ENCODE measurements at regions not wholly inside any gene's neighbourhood (a gene's known extent, or its start where the extent isn't known, plus 50 kb on each side); places are given as distances from the start of the nearest gene placed in this dataset.
"Not testable (repeated sequence)": the region's sequence is repeated elsewhere in the genome, so short reads cannot be mapped to it uniquely, and the experiment has no call there.

GRCh38 chr16:8075271-8075670 is 515.0 kb downstream of the TMEM114 start:
- H3K27ac ChIP-seq (ENCODE audit: low read depth, low read length): no peak overlapping the region
- H3K4me1 ChIP-seq (ENCODE audit: control insufficient read depth, insufficient read depth, low read length): no peaks in the 10 kb centered on the region
- H3K9ac ChIP-seq (ENCODE audit: low read length): no peak overlapping the region
- no peaks in the 10 kb centered on the region for H3K27me3 ChIP-seq (ENCODE audit: control insufficient read depth, insufficient read depth, low read length)
- H3K4me3 ChIP-seq (ENCODE audit: low read depth, low read length): no peak overlapping the region
- no peaks in the 10 kb centered on the region for H3K36me3 ChIP-seq (ENCODE audit: control insufficient read depth, insufficient read depth, low read length)
- 0 out of 2 replicates have a peak, but pooled peaks cover 5% of the 10 kb centered on the region for H3K9me3 ChIP-seq (ENCODE audit: control insufficient read depth, insufficient read depth, low read depth, low read length)

- no peak overlapping the region for H3K9ac ChIP-seq (ENCODE audit: low read length)
- no peaks in the 10 kb centered on the region for H3K27me3 ChIP-seq (ENCODE audit: control insufficient read depth, insufficient read depth, low read length)
- H3K36me3 ChIP-seq (ENCODE audit: control insufficient read depth, insufficient read depth, low read length): no peaks in the 10 kb centered on the region
- H3K4me1 ChIP-seq (ENCODE audit: control insufficient read depth, insufficient read depth, low read length): no peaks in the 10 kb centered on the region
- H3K27ac ChIP-seq (ENCODE audit: low read depth, low read length): no peak overlapping the region
- H3K9me3 ChIP-seq (ENCODE audit: control insufficient read depth, insufficient read depth, low read depth, low read length): peaks cover 9% of the 10 kb centered on the region; the same call in 1 of the 2 replicates
- H3K4me3 ChIP-seq (ENCODE audit: low read depth, low read length): no peak overlapping the region
These were observed 519.8 kb downstream of the TMEM114 start for GRCh38 chr16:8070506-8070905.

- not testable (repeated sequence) for H3K36me3 ChIP-seq (ENCODE audit: control insufficient read depth, insufficient read depth, low read length); H3K9ac ChIP-seq (ENCODE audit: low read length); H3K4me1 ChIP-seq (ENCODE audit: control insufficient read depth, insufficient read depth, low read length); H3K27me3 ChIP-seq (ENCODE audit: control insufficient read depth, insufficient read depth, low read length); H3K27ac ChIP-seq (ENCODE audit: low read depth, low read length); H3K4me3 ChIP-seq (ENCODE audit: low read depth, low read length)
- H3K9me3 ChIP-seq (ENCODE audit: control insufficient read depth, insufficient read depth, low read depth, low read length): peaks cover 14% of the 10 kb centered on the region; the same call in 1 of the 2 replicates
These were observed 522.1 kb downstream of the TMEM114 start for GRCh38 chr16:8068225-8068624.

- Histone ChIP-seq H3K36me3 (ENCODE audit: control insufficient read depth, insufficient read depth, low read length) (no peaks in the 10 kb centered on the region), H3K27me3 (ENCODE audit: control insufficient read depth, insufficient read depth, low read length) (no peaks in the 10 kb centered on the region), H3K4me3 (ENCODE audit: low read depth, low read length) (no peak overlapping the region)
These were observed 527.2 kb downstream of the TMEM114 start for GRCh38 chr16:8063159-8063558.

GRCh38 chr16:8062677-8063076 is 527.6 kb downstream of the TMEM114 start:
- H3K36me3 ChIP-seq (ENCODE audit: control insufficient read depth, insufficient read depth, low read length): no peaks in the 10 kb centered on the region

More at GRCh38 chr16:8063159-8063558, 527.2 kb downstream of the TMEM114 start:
- Histone ChIP-seq H3K9me3 (ENCODE audit: control insufficient read depth, insufficient read depth, low read depth, low read length) (peaks cover 14% of the 10 kb centered on the region; the same call in 1 of the 2 replicates), H3K4me1 (ENCODE audit: control insufficient read depth, insufficient read depth, low read length) (no peaks in the 10 kb centered on the region), H3K27ac (ENCODE audit: low read depth, low read length) (no peak overlapping the region), H3K9ac (ENCODE audit: low read length) (no peak overlapping the region)

GRCh38 chr16:8055761-8056160 is 534.5 kb downstream of the TMEM114 start:
- Histone ChIP-seq H3K36me3 (ENCODE audit: control insufficient read depth, insufficient read depth, low read length) (no peaks in the 10 kb centered on the region), H3K27ac (ENCODE audit: low read depth, low read length) (no peak overlapping the region), H3K27me3 (ENCODE audit: control insufficient read depth, insufficient read depth, low read length) (no peaks in the 10 kb centered on the region), H3K4me1 (ENCODE audit: control insufficient read depth, insufficient read depth, low read length) (no peaks in the 10 kb centered on the region), H3K9me3 (ENCODE audit: control insufficient read depth, insufficient read depth, low read depth, low read length) (0 out of 2 replicates have a peak, but pooled peaks cover 3% of the 10 kb centered on the region), H3K4me3 (ENCODE audit: low read depth, low read length) (no peak overlapping the region), H3K9ac (ENCODE audit: low read length) (no peak overlapping the region)

More at GRCh38 chr16:8062677-8063076, 527.6 kb downstream of the TMEM114 start:
- H3K4me3 ChIP-seq (ENCODE audit: low read depth, low read length): no peak overlapping the region
- H3K9ac ChIP-seq (ENCODE audit: low read length): no peak overlapping the region
- no peaks in the 10 kb centered on the region for H3K27me3 ChIP-seq (ENCODE audit: control insufficient read depth, insufficient read depth, low read length)
- no peak overlapping the region for H3K27ac ChIP-seq (ENCODE audit: low read depth, low read length)
- no peaks in the 10 kb centered on the region for H3K4me1 ChIP-seq (ENCODE audit: control insufficient read depth, insufficient read depth, low read length)
- H3K9me3 ChIP-seq (ENCODE audit: control insufficient read depth, insufficient read depth, low read depth, low read length): peaks cover 14% of the 10 kb centered on the region; the same call in 1 of the 2 replicates

- Histone ChIP-seq H3K27ac (ENCODE audit: low read depth, low read length) (no peak overlapping the region), H3K4me1 (ENCODE audit: control insufficient read depth, insufficient read depth, low read length) (no peaks in the 10 kb centered on the region), H3K9ac (ENCODE audit: low read length) (no peak overlapping the region), H3K9me3 (ENCODE audit: control insufficient read depth, insufficient read depth, low read depth, low read length) (0 out of 2 replicates have a peak, but pooled peaks cover 3% of the 10 kb centered on the region), H3K36me3 (ENCODE audit: control insufficient read depth, insufficient read depth, low read length) (no peaks in the 10 kb centered on the region), H3K27me3 (ENCODE audit: control insufficient read depth, insufficient read depth, low read length) (no peaks in the 10 kb centered on the region), H3K4me3 (ENCODE audit: low read depth, low read length) (no peak overlapping the region)
These were observed 536.9 kb downstream of the TMEM114 start for GRCh38 chr16:8053437-8053836.

GRCh38 chr16:8048433-8048832 is 541.9 kb downstream of the TMEM114 start:
- H3K4me1 ChIP-seq (ENCODE audit: control insufficient read depth, insufficient read depth, low read length): no peaks in the 10 kb centered on the region
- 0 out of 2 replicates have a peak, but pooled peaks cover 3% of the 10 kb centered on the region for H3K9me3 ChIP-seq (ENCODE audit: control insufficient read depth, insufficient read depth, low read depth, low read length)
- no peaks in the 10 kb centered on the region for H3K27me3 ChIP-seq (ENCODE audit: control insufficient read depth, insufficient read depth, low read length)
- no peak overlapping the region for H3K27ac ChIP-seq (ENCODE audit: low read depth, low read length)
- H3K36me3 ChIP-seq (ENCODE audit: control insufficient read depth, insufficient read depth, low read length): no peaks in the 10 kb centered on the region
- no peak overlapping the region for H3K4me3 ChIP-seq (ENCODE audit: low read depth, low read length)
- no peak overlapping the region for H3K9ac ChIP-seq (ENCODE audit: low read length)

GRCh38 chr16:8047736-8048135 is 542.6 kb downstream of the TMEM114 start:
- no peak overlapping the region for H3K4me3 ChIP-seq (ENCODE audit: low read depth, low read length)
- no peaks in the 10 kb centered on the region for H3K4me1 ChIP-seq (ENCODE audit: control insufficient read depth, insufficient read depth, low read length)
- H3K27me3 ChIP-seq (ENCODE audit: control insufficient read depth, insufficient read depth, low read length): no peaks in the 10 kb centered on the region
- H3K9me3 ChIP-seq (ENCODE audit: control insufficient read depth, insufficient read depth, low read depth, low read length): 0 out of 2 replicates have a peak, but pooled peaks cover 3% of the 10 kb centered on the region
- no peak overlapping the region for H3K27ac ChIP-seq (ENCODE audit: low read depth, low read length)
- H3K9ac ChIP-seq (ENCODE audit: low read length): no peak overlapping the region
- no peaks in the 10 kb centered on the region for H3K36me3 ChIP-seq (ENCODE audit: control insufficient read depth, insufficient read depth, low read length)

GRCh38 chr16:8044796-8045195 is 545.5 kb downstream of the TMEM114 start:
- Histone ChIP-seq H3K4me3 (ENCODE audit: low read depth, low read length) (no peak overlapping the region), H3K27me3 (ENCODE audit: control insufficient read depth, insufficient read depth, low read length) (no peaks in the 10 kb centered on the region), H3K9me3 (ENCODE audit: control insufficient read depth, insufficient read depth, low read depth, low read length) (no peaks in the 10 kb centered on the region), H3K4me1 (ENCODE audit: control insufficient read depth, insufficient read depth, low read length) (no peaks in the 10 kb centered on the region), H3K36me3 (ENCODE audit: control insufficient read depth, insufficient read depth, low read length) (no peaks in the 10 kb centered on the region), H3K27ac (ENCODE audit: low read depth, low read length) (no peak overlapping the region), H3K9ac (ENCODE audit: low read length) (no peak overlapping the region)

- H3K9me3 ChIP-seq (ENCODE audit: control insufficient read depth, insufficient read depth, low read depth, low read length): no peaks in the 10 kb centered on the region
- no peak overlapping the region for H3K9ac ChIP-seq (ENCODE audit: low read length)
- H3K36me3 ChIP-seq (ENCODE audit: control insufficient read depth, insufficient read depth, low read length): no peaks in the 10 kb centered on the region
- H3K4me3 ChIP-seq (ENCODE audit: low read depth, low read length): no peak overlapping the region
- H3K4me1 ChIP-seq (ENCODE audit: control insufficient read depth, insufficient read depth, low read length): no peaks in the 10 kb centered on the region
- no peak overlapping the region for H3K27ac ChIP-seq (ENCODE audit: low read depth, low read length)
- no peaks in the 10 kb centered on the region; the same call in 1 of the 2 replicates for H3K27me3 ChIP-seq (ENCODE audit: control insufficient read depth, insufficient read depth, low read length)
These were observed 557.9 kb downstream of the TMEM114 start for GRCh38 chr16:8032406-8032805.

- H3K27ac ChIP-seq (ENCODE audit: low read depth, low read length); H3K9ac ChIP-seq (ENCODE audit: low read length); H3K9me3 ChIP-seq (ENCODE audit: control insufficient read depth, insufficient read depth, low read depth, low read length): not testable (repeated sequence)
These were observed 560.3 kb downstream of the TMEM114 start for GRCh38 chr16:8030004-8030403.

More at GRCh38 chr16:8030004-8030403, 560.3 kb downstream of the TMEM114 start:
- not testable (repeated sequence) for H3K4me3 ChIP-seq (ENCODE audit: low read depth, low read length); H3K27me3 ChIP-seq (ENCODE audit: control insufficient read depth, insufficient read depth, low read length); H3K36me3 ChIP-seq (ENCODE audit: control insufficient read depth, insufficient read depth, low read length); H3K4me1 ChIP-seq (ENCODE audit: control insufficient read depth, insufficient read depth, low read length)

Measured in HUES6 (cell line).